H1 (cell line): ENCODE measurements at regions not wholly inside any gene's neighbourhood (a gene's known extent, or its start where the extent isn't known, plus 50 kb on each side); places are given as distances from the start of the nearest gene placed in this dataset.
"Not testable (repeated sequence)": the region's sequence is repeated elsewhere in the genome, so short reads cannot be mapped to it uniquely, and the experiment has no call there.

Experiments used
- CTCF ChIA-PET: fragments of 300-600 bp; sonication (Branson Sonifier 250); formaldehyde crosslinking; loops from one replicate; lab custom pipeline; 2021; ENCODE audit not compliant: partially characterized antibody; lab: Charles Lee
- POLR2A ChIA-PET: fragments of 300-600 bp; sonication (Branson Sonifier 250); formaldehyde crosslinking; loops from one replicate; lab custom pipeline; 2021; ENCODE audit warnings: inconsistent platforms; ENCODE audit not compliant: partially characterized antibody; lab: Charles Lee
- DNase-seq, 2 experiments: peaks; one replicate each; pipeline versions ENCODE4 v3.0.0 to v3.0.0-alpha.2; 2010 to 2022; ENCODE audit warnings: low spot score in 2 of 2, low read depth in 1 of 2, mixed read lengths in 1 of 2
- FAIRE-seq: peaks from 2 replicates; lab custom pipeline; 2011; peaks lifted over from hg19 to GRCh38; lab: Jason Lieb, UNC
- H2AFZ ChIP-seq: 2 replicates; pipeline ENCODE4 v1.8.1; 2012; ENCODE audit warnings: low read length, inconsistent platforms
- H2AK5ac ChIP-seq: 2 replicates; pipeline ENCODE4 v1.6.1; 2013; ENCODE audit warnings: low read depth, low read length
- H2BK120ac ChIP-seq: replicated peaks from 2 replicates; pipeline ENCODE3; 2013; ENCODE audit warnings: low read depth, low read length, inconsistent platforms
- H2BK12ac ChIP-seq: 2 replicates; pipeline ENCODE4 v1.6.1; 2013; ENCODE audit warnings: low read depth, low read length
- H2BK15ac ChIP-seq: 2 replicates; pipeline ENCODE4 v1.6.1; 2013; ENCODE audit warnings: low read length
- H2BK20ac ChIP-seq: 2 replicates; pipeline ENCODE4 v1.6.1; 2013; ENCODE audit warnings: low read length
- H2BK5ac ChIP-seq: 2 replicates; pipeline ENCODE4 v1.6.1; 2013; ENCODE audit warnings: low read depth, low read length
- H3K14ac ChIP-seq: 2 replicates; pipeline ENCODE4 v1.6.1; 2013; ENCODE audit warnings: inconsistent platforms; ENCODE audit not compliant: insufficient read length
- H3K18ac ChIP-seq: 2 replicates; pipeline ENCODE4 v1.6.1; 2013; ENCODE audit warnings: low read length; ENCODE audit errors: extremely low read depth
- H3K23ac ChIP-seq: 2 replicates; pipeline ENCODE4 v1.6.1; 2013; ENCODE audit warnings: inconsistent platforms; ENCODE audit not compliant: insufficient read length
- H3K23me2 ChIP-seq: 2 replicates; pipeline ENCODE4 v1.6.1; 2013; ENCODE audit warnings: low read depth, low read length
- H3K27ac ChIP-seq: 2 replicates; pipeline ENCODE4 v1.6.1; 2011; ENCODE audit warnings: low read depth, low read length, inconsistent platforms
- H3K27me3 ChIP-seq, 4 experiments: replicated peaks in 1 of 4; 1 replicate in 1 of 4; 2 replicates in 3 of 4; pipeline versions ENCODE4 v1.6.1 to v1.8.1; 2011 to 2013; ENCODE audit warnings: low read length in 3 of 4, mild to moderate bottlenecking in 3 of 4, inconsistent platforms in 2 of 4, mixed read lengths in 2 of 4, moderate library complexity in 1 of 4; ENCODE audit not compliant: control insufficient read depth in 3 of 4, insufficient read depth in 3 of 4; ENCODE audit errors: extremely low read depth in 1 of 4
- H3K36me3 ChIP-seq, 4 experiments: 2 replicates each; pipeline versions ENCODE4 v1.6.1 to v1.8.1; 2011 to 2013; ENCODE audit warnings: mild to moderate bottlenecking in 4 of 4, low read length in 3 of 4, moderate library complexity in 2 of 4, control low read depth in 1 of 4, inconsistent platforms in 1 of 4; ENCODE audit not compliant: insufficient read depth in 4 of 4, control insufficient read depth in 2 of 4
- H3K4ac ChIP-seq: replicated peaks from 2 replicates; pipeline ENCODE3; 2013; ENCODE audit warnings: low read length, low read depth, mixed read lengths, inconsistent platforms; ENCODE audit not compliant: insufficient read length
- H3K4me1 ChIP-seq, 4 experiments: replicated peaks in 1 of 4; 1 replicate in 1 of 4; 2 replicates in 3 of 4; pipeline versions ENCODE4 v1.6.1 to v1.8.1; 2011 to 2013; ENCODE audit warnings: low read length in 3 of 4, inconsistent platforms in 2 of 4, mixed read lengths in 1 of 4; ENCODE audit not compliant: insufficient read depth in 4 of 4, control insufficient read depth in 3 of 4
- H3K4me2 ChIP-seq, 2 experiments: 2 replicates each; pipeline versions ENCODE4 v1.6.1 to v1.8.1; 2011 to 2013; ENCODE audit warnings: low read depth in 2 of 2, low read length in 2 of 2, control low read depth in 1 of 2, inconsistent platforms in 1 of 2, mild to moderate bottlenecking in 1 of 2; ENCODE audit not compliant: insufficient read depth in 1 of 2
- H3K4me3 ChIP-seq, 4 experiments: fragments of 200-600, 300-600 bp in 1 of 4; sonication (generic), shearing (Covaris generic), sonication (Bioruptor Twin) in 1 of 4; 2 replicates each; pipeline versions ENCODE4 v1.5.1 to v1.8.1; 2011 to 2016; ENCODE audit warnings: low read length in 4 of 4, low read depth in 3 of 4, control low read depth in 2 of 4, inconsistent platforms in 2 of 4, mild to moderate bottlenecking in 2 of 4, mixed read lengths in 1 of 4, moderate library complexity in 1 of 4; ENCODE audit not compliant: insufficient read depth in 2 of 4; ENCODE audit errors: extremely low read depth in 1 of 4
- H3K56ac ChIP-seq: replicated peaks from 2 replicates; pipeline ENCODE3; 2013; ENCODE audit warnings: low read depth, mild to moderate bottlenecking, mixed read lengths, low read length, inconsistent platforms; ENCODE audit not compliant: insufficient read length
- H3K79me1 ChIP-seq: 2 replicates; pipeline ENCODE4 v1.6.1; 2013; ENCODE audit warnings: low read depth, low read length, control low read depth
- H3K79me2 ChIP-seq, 2 experiments: 2 replicates each; pipeline versions ENCODE4 v1.6.1 to v1.8.1; 2012 to 2013; ENCODE audit warnings: low read length in 2 of 2, mild to moderate bottlenecking in 2 of 2, inconsistent platforms in 1 of 2; ENCODE audit not compliant: insufficient read depth in 2 of 2, control insufficient read depth in 1 of 2
- H3K9ac ChIP-seq, 4 experiments: replicated peaks in 1 of 4; 1 replicate in 1 of 4; 2 replicates in 3 of 4; pipeline versions ENCODE4 v1.6.1 to v1.8.1; 2011 to 2013; ENCODE audit warnings: low read depth in 3 of 4, low read length in 3 of 4, control low read depth in 2 of 4, mild to moderate bottlenecking in 2 of 4, moderate library complexity in 2 of 4, inconsistent platforms in 1 of 4; ENCODE audit errors: extremely low read depth in 1 of 4
- H3K9me3 ChIP-seq, 2 experiments: 2 replicates each; pipeline versions ENCODE4 v1.6.1 to v1.8.1; 2012 to 2013; ENCODE audit warnings: mild to moderate bottlenecking in 2 of 2, moderate library complexity in 2 of 2, control low read depth in 1 of 2, inconsistent platforms in 1 of 2, low read depth in 1 of 2, low read length in 1 of 2, mixed read lengths in 1 of 2; ENCODE audit not compliant: insufficient read depth in 2 of 2
- H4K20me1 ChIP-seq, 2 experiments: replicated peaks in 1 of 2; 2 replicates each; pipeline versions ENCODE3 to v1.8.1; 2011 to 2013; ENCODE audit warnings: inconsistent platforms in 2 of 2, low read length in 2 of 2, mild to moderate bottlenecking in 1 of 2; ENCODE audit not compliant: insufficient read depth in 2 of 2, control insufficient read depth in 1 of 2
- H4K5ac ChIP-seq: 2 replicates; pipeline ENCODE4 v1.6.1; 2013; ENCODE audit warnings: low read length, low read depth, mixed read lengths, inconsistent platforms; ENCODE audit not compliant: insufficient read length
- H4K8ac ChIP-seq: 2 replicates; pipeline ENCODE4 v1.8.0; 2013; ENCODE audit warnings: mild to moderate bottlenecking, moderate library complexity, low read length, inconsistent platforms; ENCODE audit not compliant: insufficient read depth; ENCODE audit errors: extremely low read depth
- H4K91ac ChIP-seq: replicated peaks from 2 replicates; pipeline ENCODE3; 2013; ENCODE audit warnings: low read length, mixed read lengths, inconsistent platforms; ENCODE audit not compliant: insufficient read length
- whole genome bisulfite sequencing, 2 experiments: shearing (Covaris generic) in 1 of 2; methylation state at CpG; one replicate each; pipeline versions ENCODE4 v1.1.6 to v1.1.7; 2013 to 2015; ENCODE audit warnings: low lambda C conversion rate in 2 of 2, mixed read lengths in 2 of 2, inconsistent platforms in 1 of 2, low coverage in 1 of 2, missing lambda C conversion rate in 1 of 2; ENCODE audit not compliant: insufficient replicate concordance in 2 of 2, insufficient coverage in 1 of 2, insufficient read length in 1 of 2; ENCODE audit errors: extremely low coverage in 1 of 2, missing lambda C conversion rate in 1 of 2; 5-methylcytosine and 5-hydroxymethylcytosine counted together

GRCh38 chr5:122209601-122210000 is 80.3 kb downstream of the ZNF474 start:
- H3K4me1 ChIP-seq, H4K8ac ChIP-seq, H3K27me3 ChIP-seq, DNase-seq, H3K23me2 ChIP-seq, H2BK20ac ChIP-seq, H3K9ac ChIP-seq, H3K14ac ChIP-seq, H3K9me3 ChIP-seq, H4K5ac ChIP-seq, FAIRE-seq, H3K23ac ChIP-seq, H3K27ac ChIP-seq, H4K20me1 ChIP-seq, H3K79me2 ChIP-seq, H2BK15ac ChIP-seq, H2AFZ ChIP-seq, H3K4ac ChIP-seq, CTCF ChIA-PET, H3K56ac ChIP-seq, H3K79me1 ChIP-seq, H2BK5ac ChIP-seq, H4K91ac ChIP-seq, POLR2A ChIA-PET, H2BK12ac ChIP-seq, H3K18ac ChIP-seq, H3K4me3 ChIP-seq, H2BK120ac ChIP-seq, H3K36me3 ChIP-seq, H3K4me2 ChIP-seq, H2AK5ac ChIP-seq: not testable (repeated sequence)
- WGBS, 2 experiments, result 92% methylated on average over 1 of the region's 1 CpG; no CpG with 5 or more reads in 1 of the 2 experiments
